ENCODE measurements at regions not wholly inside any gene's neighbourhood (a gene's known extent, or its start where the extent isn't known, plus 50 kb on each side); places are given as distances from the start of the nearest gene placed in this dataset.

DNA sequence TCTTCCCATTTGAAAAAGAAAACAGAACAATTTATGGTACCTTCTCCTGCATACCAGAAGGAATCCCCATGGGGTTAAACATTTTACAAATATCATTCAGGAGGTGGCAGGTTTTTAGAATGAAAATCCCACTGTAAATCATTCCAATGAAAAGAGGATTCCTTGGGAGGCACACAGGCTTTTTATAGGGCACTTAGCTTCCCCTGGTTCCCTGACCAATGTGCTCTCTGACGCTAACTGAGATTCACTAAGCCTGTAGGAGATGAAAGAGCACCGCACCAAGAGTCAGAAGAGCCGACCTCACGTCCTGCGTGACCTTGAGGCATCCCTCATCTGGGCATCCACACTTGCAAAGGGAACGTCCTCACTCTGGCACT is 82.5 kb downstream of the CMPK2 start (continued):
- no peak for TF ChIP-seq AFF4 (CRISPR knock-in tag; IDR thresholded peaks at IDR 0.05)
- TF ChIP-seq SIN3A (IDR thresholded peaks at IDR 0.05; ENCODE audit: borderline replicate concordance, low read depth, low read length): no peak

GRCh38 chr2:6784291-6784690 is 81.4 kb downstream of the CMPK2 start:
- FAIRE-seq (no peak), ATAC-seq (no peak), DNase-seq (ENCODE audit: low spot score) (no peak)
- no peaks in the 10 kb centered on the region for H3K9me3 ChIP-seq (ENCODE audit: low read length)
- in situ Hi-C loops (cut with HindIII; ENCODE audit: extremely low pct_ligation_motif_present, low pct_unique_long_range_greater_than_20kb) (no loop called here), intact Hi-C loops (cut with micrococcal nuclease; ENCODE audit: unreplicated experiment) (no loop called here)
- no peak overlapping the region for H3K4me3 ChIP-seq (replicated peaks in 1 of 3; ENCODE audit: insufficient read depth in 1 of 3, low read depth in 2 of 3, low read length in 3 of 3)
- no peak overlapping the region for H2AFZ ChIP-seq (ENCODE audit: low read length)
- H3K27ac ChIP-seq (ENCODE audit: extremely low read length, insufficient read depth, low read length): no peak overlapping the region
- H3K27me3 ChIP-seq (ENCODE audit: control insufficient read depth in 1 of 2, insufficient read depth in 2 of 2, low read length in 2 of 2): peaks cover 1 to 5% of the 10 kb centered on the region in 2 experiments; a peak in 3 of 5 replicates
- TF ChIP-seq ZNF101 (CRISPR knock-in tag; IDR thresholded peaks at IDR 0.05; ENCODE audit: borderline replicate concordance, low read depth): no peak
- TF ChIP-seq ATF7 (IDR thresholded peaks at IDR 0.05): 0 out of 2 replicates have a peak, but pooled peaks have one; percentile 8
- TF ChIP-seq ATF7 (CRISPR knock-in tag; IDR thresholded peaks at IDR 0.05): no peak
- TF ChIP-seq ZNF782 (CRISPR knock-in tag; IDR thresholded peaks at IDR 0.05; ENCODE audit: borderline replicate concordance): no peak
- TF ChIP-seq ZNF441 (CRISPR knock-in tag; IDR thresholded peaks at IDR 0.05; ENCODE audit: borderline replicate concordance): no peak
- TF ChIP-seq ZNF17 (CRISPR knock-in tag; IDR thresholded peaks at IDR 0.05): no peak
- no peaks in the 10 kb centered on the region for H3K79me2 ChIP-seq (ENCODE audit: insufficient read depth, low read length)
- POLR2A ChIA-PET: no interaction called here
- H3K4me1 ChIP-seq (ENCODE audit: insufficient read depth, low read length): no peaks in the 10 kb centered on the region
- WGBS (ENCODE audit: low lambda C conversion rate): 9% methylated on average over 2 of the region's 2 CpGs
- H3K4me2 ChIP-seq (ENCODE audit: low read depth, low read length): no peak overlapping the region
- H4K20me1 ChIP-seq (ENCODE audit: insufficient read depth, low read length): no peaks in the 10 kb centered on the region
- no peak overlapping the region for H3K9ac ChIP-seq (ENCODE audit: insufficient read depth, low read depth, low read length)
- no TSS peak for BruUV-seq (replicated peaks)
- no peaks in the 10 kb centered on the region for H3K36me3 ChIP-seq (replicated peaks in 1 of 2; ENCODE audit: control insufficient read depth in 1 of 2, insufficient read depth in 2 of 2, low read length in 2 of 2)
- CTCF ChIA-PET (ENCODE audit: low intra/inter-chr PET ratio, low total read pairs): no interaction called here

Measured in HepG2 (cell line).